Left ventricle myocardium inferior (tissue), 1 donor: ENCODE measurements at regions not wholly inside any gene's neighbourhood (a gene's known extent, or its start where the extent isn't known, plus 50 kb on each side); places are given as distances from the start of the nearest gene placed in this dataset.

ENCODE experiments used
- DNase-seq: peaks from one replicate; pipeline ENCODE4 v3.0.0-alpha.2; 2020
- H3K27ac ChIP-seq: fragments of 200-600 bp; replicated peaks from 2 replicates; pipeline ENCODE4 v1.8.0; 2021
- H3K27me3 ChIP-seq: fragments of 200-600 bp; 2 replicates; pipeline ENCODE4 v1.8.0; 2021; ENCODE audit warnings: low read depth
- H3K36me3 ChIP-seq: fragments of 200-600 bp; 2 replicates; pipeline ENCODE4 v1.8.0; 2021
- H3K4me1 ChIP-seq: fragments of 200-600 bp; 2 replicates; pipeline ENCODE4 v1.8.0; 2021
- H3K4me3 ChIP-seq: fragments of 200-600 bp; 2 replicates; pipeline ENCODE4 v1.8.0; 2021; ENCODE audit warnings: mild to moderate bottlenecking, moderate library complexity
- H3K9me3 ChIP-seq: fragments of 200-600 bp; replicated peaks from 2 replicates; pipeline ENCODE4 v1.8.0; 2021
- CTCF ChIP-seq: fragments of 200-600 bp; IDR thresholded peaks from 2 replicates; pipeline ENCODE4 v1.8.0; 2021; ENCODE audit warnings: antibody characterized with exemption, mild to moderate bottlenecking, borderline replicate concordance
- intact Hi-C: fragments of 100-400 bp; cut with micrococcal nuclease; formaldehyde crosslinking; loops from one replicate; pipeline ENCODE4 v1.11.0; 2022
- donor health status: DM: no; HTN: yes; CAD: no; lungs with severe emphysema.

GRCh38 chr10:90148116-90148855 lies 446.9 kb downstream of the KIF20B start:
- intact Hi-C loops = no loop called here
- H3K4me1 ChIP-seq = no peaks in the 10 kb centered on the region
- no peak for DNase-seq
- peak; percentile 50 for TF ChIP-seq CTCF
- H3K27me3 ChIP-seq = no peaks in the 10 kb centered on the region
- H3K4me3 ChIP-seq = no peak overlapping the region
- H3K9me3 ChIP-seq = no peaks in the 10 kb centered on the region
- no peak overlapping the region for H3K27ac ChIP-seq
- H3K36me3 ChIP-seq = no peaks in the 10 kb centered on the region

- no peak for DNase-seq
- intact Hi-C loops = no loop called here
- Histone ChIP-seq H3K27me3 (no peaks in the 10 kb centered on the region), H3K9me3 (no peaks in the 10 kb centered on the region), H3K36me3 (no peaks in the 10 kb centered on the region), H3K4me3 (no peak overlapping the region), H3K27ac (no peak overlapping the region), H3K4me1 (no peaks in the 10 kb centered on the region)
- TF ChIP-seq CTCF = no peak
Observed at GRCh38 chr10:90149563-90149962, 448.2 kb downstream of the KIF20B start.

- Histone ChIP-seq H3K4me1 (no peaks in the 10 kb centered on the region), H3K9me3 (peaks cover 27% of the 10 kb centered on the region), H3K36me3 (no peaks in the 10 kb centered on the region), H3K27ac (no peak overlapping the region), H3K27me3 (no peaks in the 10 kb centered on the region), H3K4me3 (no peak overlapping the region)
- intact Hi-C loops = no loop called here
- no peak for TF ChIP-seq CTCF
- DNase-seq = no peak
Observed at GRCh38 chr10:90162271-90162853, 461.0 kb downstream of the KIF20B start.

- no peak overlapping the region for H3K27ac ChIP-seq
- H3K36me3 ChIP-seq = no peaks in the 10 kb centered on the region
- DNase-seq = no peak
- H3K4me3 ChIP-seq = no peak overlapping the region
- no peaks in the 10 kb centered on the region for H3K4me1 ChIP-seq
- no peaks in the 10 kb centered on the region for H3K27me3 ChIP-seq
- intact Hi-C loops = no loop called here
- peaks cover 33% of the 10 kb centered on the region for H3K9me3 ChIP-seq
- no peak for TF ChIP-seq CTCF
Observed at GRCh38 chr10:90167174-90168064, 466.0 kb downstream of the KIF20B start.

GRCh38 chr10:90168244-90168643 lies 466.9 kb downstream of the KIF20B start:
- Histone ChIP-seq H3K9me3 (peaks cover 33% of the 10 kb centered on the region), H3K4me3 (no peak overlapping the region), H3K4me1 (no peaks in the 10 kb centered on the region), H3K27ac (no peak overlapping the region), H3K36me3 (no peaks in the 10 kb centered on the region), H3K27me3 (no peaks in the 10 kb centered on the region)
- no peak for DNase-seq
- intact Hi-C loops = no loop called here
- TF ChIP-seq CTCF = no peak
